Brain microvascular endothelial cell (primary cell): ENCODE measurements at regions not wholly inside any gene's neighbourhood (a gene's known extent, or its start where the extent isn't known, plus 50 kb on each side); places are given as distances from the start of the nearest gene placed in this dataset.

ENCODE experiments used
- DNase-seq: peaks from one replicate; pipeline ENCODE4 v3.0.0-alpha.2; 2020
- H3K27ac ChIP-seq: fragments of 250-450 bp; sonication (Bioruptor Pico); 2 replicates; pipeline ENCODE4 v1.5.1; 2020; ENCODE audit warnings: mild to moderate bottlenecking, moderate library complexity
- H3K27me3 ChIP-seq: fragments of 250-450 bp; sonication (Bioruptor Pico); replicated peaks from 2 replicates; pipeline ENCODE4 v1.5.1; 2020; ENCODE audit warnings: mild to moderate bottlenecking
- H3K36me3 ChIP-seq: fragments of 250-450 bp; sonication (Bioruptor Pico); replicated peaks from 2 replicates; pipeline ENCODE4 v1.5.1; 2020; ENCODE audit warnings: mild to moderate bottlenecking
- H3K4me3 ChIP-seq: 2 replicates; pipeline ENCODE4 v1.5.1; 2011; ENCODE audit warnings: low read depth, mild to moderate bottlenecking, control low read depth, low read length, moderate library complexity
- CTCF ChIP-seq: IDR thresholded peaks from 2 replicates; pipeline ENCODE4 v1.5.1; 2011; ENCODE audit warnings: low read depth, mild to moderate bottlenecking, moderate library complexity, low read length, control low read depth, inconsistent platforms; ENCODE audit errors: missing control alignments
- in situ Hi-C: cut with HindIII; loops from 2 replicates; pipeline ENCODE4 v1.10.0; 2017; ENCODE audit warnings: low sequenced_read_pairs, low pct_ligation_motif_present

- Histone ChIP-seq H3K36me3 (no peaks in the 10 kb centered on the region), H3K27ac (no peak overlapping the region), H3K27me3 (no peaks in the 10 kb centered on the region), H3K4me3 (no peak overlapping the region)
- DNase-seq = no peak
- in situ Hi-C loops = no loop called here
- no peak for TF ChIP-seq CTCF
Measured at GRCh38 chr2:239462671-239463506, 62.1 kb upstream of the HDAC4 start.

GRCh38 chr2:239462191-239462515, 61.3 kb upstream of the HDAC4 start:
- no peak for TF ChIP-seq CTCF
- DNase-seq = no peak
- Histone ChIP-seq H3K36me3 (no peaks in the 10 kb centered on the region), H3K4me3 (no peak overlapping the region), H3K27me3 (no peaks in the 10 kb centered on the region), H3K27ac (no peak overlapping the region)
- in situ Hi-C loops = no loop called here

- no peak overlapping the region for H3K4me3 ChIP-seq
- in situ Hi-C loops = no loop called here
- H3K27me3 ChIP-seq = no peaks in the 10 kb centered on the region
- TF ChIP-seq CTCF = no peak
- H3K27ac ChIP-seq = no peak overlapping the region
- DNase-seq = no peak
- H3K36me3 ChIP-seq = no peaks in the 10 kb centered on the region
Measured at GRCh38 chr2:239461291-239462190, 60.7 kb upstream of the HDAC4 start.

GRCh38 chr2:239460780-239461179, 60.0 kb upstream of the HDAC4 start:
- Histone ChIP-seq H3K27ac (no peak overlapping the region), H3K27me3 (no peaks in the 10 kb centered on the region), H3K36me3 (no peaks in the 10 kb centered on the region), H3K4me3 (no peak overlapping the region)
- no peak for DNase-seq
- no peak for TF ChIP-seq CTCF
- in situ Hi-C loops = no loop called here

GRCh38 chr2:239459606-239460005, 58.8 kb upstream of the HDAC4 start:
- in situ Hi-C loops = no loop called here
- Histone ChIP-seq H3K36me3 (no peaks in the 10 kb centered on the region), H3K27me3 (no peaks in the 10 kb centered on the region), H3K4me3 (no peak overlapping the region), H3K27ac (no peak overlapping the region)
- no peak for TF ChIP-seq CTCF
- no peak for DNase-seq
